Bronchial epithelial cell (primary cell): ENCODE measurements at regions not wholly inside any gene's neighbourhood (a gene's known extent, or its start where the extent isn't known, plus 50 kb on each side); places are given as distances from the start of the nearest gene placed in this dataset.
A peak's percentile ranks its signal among the peaks of the same experiment; 100 is the strongest.

Experiments
- DNase-seq: peaks from one replicate; pipeline ENCODE4 v3.0.0-alpha.2; 2010; ENCODE audit warnings: low read depth
- FAIRE-seq: peaks from 2 replicates; lab custom pipeline; 2011; peaks lifted over from hg19 to GRCh38; lab: Jason Lieb, UNC
- H3K27me3 ChIP-seq: 2 replicates; pipeline ENCODE4 v1.5.1; 2011; ENCODE audit warnings: low read length; ENCODE audit not compliant: control insufficient read depth, insufficient read depth
- H3K36me3 ChIP-seq: 2 replicates; pipeline ENCODE4 v1.5.1; 2011; ENCODE audit warnings: low read length; ENCODE audit not compliant: control insufficient read depth, insufficient read depth
- H3K4me3 ChIP-seq: 2 replicates; pipeline ENCODE4 v1.5.1; 2011; ENCODE audit warnings: mild to moderate bottlenecking, low read depth, low read length, control low read depth
- CTCF ChIP-seq: IDR thresholded peaks from 2 replicates; pipeline ENCODE4 v1.5.1; 2011; ENCODE audit warnings: mild to moderate bottlenecking, moderate library complexity, low read length, control low read depth, inconsistent platforms; ENCODE audit not compliant: insufficient read depth, severe bottlenecking

- no peak for TF ChIP-seq CTCF
- no peak for FAIRE-seq
- Histone ChIP-seq H3K36me3 (no peaks in the 10 kb centered on the region), H3K27me3 (no peaks in the 10 kb centered on the region), H3K4me3 (no peak overlapping the region)
- no peak for DNase-seq
These were observed 553.7 kb downstream of the SLC4A3 start for GRCh38 chr2:220181165-220181564.

- FAIRE-seq, result no peak
- no peak overlapping the region for H3K4me3 ChIP-seq
- TF ChIP-seq CTCF, result no peak
- no peaks in the 10 kb centered on the region for H3K36me3 ChIP-seq
- no peaks in the 10 kb centered on the region for H3K27me3 ChIP-seq
- no peak for DNase-seq
These were observed 555.4 kb downstream of the SLC4A3 start for GRCh38 chr2:220182790-220183189.

GRCh38 chr2:220185766-220186305 is 558.4 kb downstream of the SLC4A3 start:
- Histone ChIP-seq H3K36me3 (no peaks in the 10 kb centered on the region), H3K27me3 (no peaks in the 10 kb centered on the region), H3K4me3 (no peak overlapping the region)
- FAIRE-seq (no peak), DNase-seq (no peak)
- no peak for TF ChIP-seq CTCF

- no peaks in the 10 kb centered on the region for H3K27me3 ChIP-seq
- DNase-seq (peak; percentile 95), FAIRE-seq (no peak)
- no peak for TF ChIP-seq CTCF
- H3K36me3 ChIP-seq, result no peaks in the 10 kb centered on the region
- no peak overlapping the region for H3K4me3 ChIP-seq
These were observed 560.6 kb downstream of the SLC4A3 start for GRCh38 chr2:220188031-220188430.

GRCh38 chr2:220191031-220191430 is 563.6 kb downstream of the SLC4A3 start:
- DNase-seq, result peak; percentile 50
- no peak overlapping the region for H3K4me3 ChIP-seq
- no peaks in the 10 kb centered on the region for H3K27me3 ChIP-seq
- no peak for FAIRE-seq
- TF ChIP-seq CTCF, result no peak
- H3K36me3 ChIP-seq, result no peaks in the 10 kb centered on the region

- H3K27me3 ChIP-seq, result no peaks in the 10 kb centered on the region
- FAIRE-seq (no peak), DNase-seq (no peak)
- H3K36me3 ChIP-seq, result no peaks in the 10 kb centered on the region
- no peak overlapping the region for H3K4me3 ChIP-seq
- no peak for TF ChIP-seq CTCF
These were observed 564.3 kb downstream of the SLC4A3 start for GRCh38 chr2:220191737-220192136.
